ENCODE measurements at regions not wholly inside any gene's neighbourhood (a gene's known extent, or its start where the extent isn't known, plus 50 kb on each side); places are given as distances from the start of the nearest gene placed in this dataset.

DNA sequence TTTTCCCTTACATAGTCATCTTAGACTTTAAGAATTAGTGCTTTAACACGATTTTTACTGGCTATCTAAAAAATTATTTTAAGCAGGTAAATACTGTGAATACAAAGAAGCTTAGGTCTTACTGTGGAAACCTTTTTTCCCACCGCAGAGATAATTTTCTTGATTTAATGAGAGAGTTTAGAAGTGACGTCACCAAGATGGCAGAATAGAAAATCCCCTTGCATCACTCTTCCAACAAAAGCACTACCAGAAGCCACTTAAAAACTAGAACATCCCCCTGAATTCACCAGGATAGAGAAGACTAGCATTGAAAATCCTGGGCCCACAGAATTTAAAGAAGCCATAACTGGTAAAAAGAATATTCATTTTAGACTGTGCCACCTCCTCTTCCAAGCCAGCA, 375.4 kb upstream of the PTCHD4 start:
- intact Hi-C loops (cut with micrococcal nuclease; ENCODE audit: unreplicated experiment), result no loop called here
- ChIA-PET CTCF (ENCODE audit: low intra/inter-chr PET ratio, low total read pairs) (no interaction called here), POLR2A (no interaction called here)
- 9% methylated on average over 3 of the region's 3 CpGs for WGBS (ENCODE audit: low lambda C conversion rate)
- ATAC-seq (no peak), FAIRE-seq (no peak), DNase-seq (ENCODE audit: low spot score) (no peak)
- Histone ChIP-seq H3K79me2 (ENCODE audit: insufficient read depth, low read length) (no peaks in the 10 kb centered on the region), H3K9me3 (ENCODE audit: low read length) (no peaks in the 10 kb centered on the region), H2AFZ (ENCODE audit: low read length) (no peak overlapping the region), H3K27me3 (ENCODE audit: control insufficient read depth in 1 of 2, insufficient read depth in 2 of 2, low read length in 2 of 2) (no peaks in the 10 kb centered on the region), H3K4me1 (ENCODE audit: insufficient read depth, low read length) (no peaks in the 10 kb centered on the region), H4K20me1 (ENCODE audit: insufficient read depth, low read length) (no peaks in the 10 kb centered on the region), H3K4me2 (ENCODE audit: low read depth, low read length) (no peak overlapping the region), H3K4me3 (replicated peaks in 1 of 3; ENCODE audit: insufficient read depth in 1 of 3, low read depth in 2 of 3, low read length in 3 of 3) (no peak overlapping the region), H3K36me3 (replicated peaks in 1 of 2; ENCODE audit: control insufficient read depth in 1 of 2, insufficient read depth in 2 of 2, low read length in 2 of 2) (no peaks in the 10 kb centered on the region), H3K27ac (ENCODE audit: extremely low read length, insufficient read depth, low read length) (no peak overlapping the region), H3K9ac (ENCODE audit: insufficient read depth, low read depth, low read length) (no peak overlapping the region)
- BruUV-seq (replicated peaks), result no TSS peak
- TF ChIP-seq ATF7 (IDR thresholded peaks at IDR 0.05) (peak; percentile 96), ATF7 (CRISPR knock-in tag; IDR thresholded peaks at IDR 0.05) (no peak), POLR2AphosphoS2 (IDR thresholded peaks at IDR 0.05; ENCODE audit: low read depth, low read length) (no peak), ZNF788 (CRISPR knock-in tag; IDR thresholded peaks at IDR 0.05; ENCODE audit: borderline replicate concordance) (no peak), CREB1 (IDR thresholded peaks at IDR 0.05) (peak; percentile 93), CREB1 (CRISPR knock-in tag; IDR thresholded peaks at IDR 0.05) (no peak), FOXJ3 (CRISPR knock-in tag; IDR thresholded peaks at IDR 0.05; ENCODE audit: borderline replicate concordance) (no peak), FOXK2 (IDR thresholded peaks at IDR 0.05) (no peak)
- TF ChIP-seq, protein P1, sequence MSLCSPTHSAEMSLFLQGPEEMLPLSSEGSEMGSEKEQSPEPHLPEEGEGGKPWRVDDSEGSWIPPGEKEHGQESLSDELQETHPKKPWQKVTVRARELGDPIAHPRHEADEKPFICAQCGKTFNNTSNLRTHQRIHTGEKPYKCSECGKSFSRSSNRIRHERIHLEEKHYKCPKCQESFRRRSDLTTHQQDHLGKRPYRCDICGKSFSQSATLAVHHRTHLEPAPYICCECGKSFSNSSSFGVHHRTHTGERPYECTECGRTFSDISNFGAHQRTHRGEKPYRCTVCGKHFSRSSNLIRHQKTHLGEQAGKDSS (CRISPR knock-in tag; IDR thresholded peaks at IDR 0.05; ENCODE audit: borderline replicate concordance, low read depth), result no peak
- in situ Hi-C loops (cut with HindIII; ENCODE audit: extremely low pct_ligation_motif_present, low pct_unique_long_range_greater_than_20kb), result no loop called here

DNA sequence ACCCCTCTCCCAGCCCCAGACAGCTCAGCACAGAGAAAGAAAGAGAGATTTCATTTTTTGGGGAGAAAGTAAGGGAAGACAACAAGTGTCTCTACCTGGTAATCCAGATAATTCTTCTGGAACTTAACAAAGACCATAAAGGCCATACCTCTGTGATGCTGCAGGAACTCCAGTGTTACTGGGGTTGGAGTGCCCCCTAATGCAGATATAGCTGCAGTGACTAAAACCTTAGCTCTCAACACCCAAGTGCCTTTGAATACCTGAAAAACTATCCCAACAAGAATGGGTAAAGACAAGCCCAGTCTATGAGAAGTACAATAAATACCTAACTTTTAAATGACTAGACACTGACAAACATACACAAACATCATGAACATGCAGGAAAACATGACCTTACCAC, 365.3 kb upstream of the PTCHD4 start:
- Histone ChIP-seq H3K27ac (ENCODE audit: extremely low read length, insufficient read depth, low read length) (no peak overlapping the region), H3K4me2 (ENCODE audit: low read depth, low read length) (no peak overlapping the region), H3K9ac (ENCODE audit: insufficient read depth, low read depth, low read length) (no peak overlapping the region), H3K9me3 (ENCODE audit: low read length) (no peaks in the 10 kb centered on the region), H3K4me3 (replicated peaks in 1 of 3; ENCODE audit: insufficient read depth in 1 of 3, low read depth in 2 of 3, low read length in 3 of 3) (no peak overlapping the region), H3K36me3 (replicated peaks in 1 of 2; ENCODE audit: control insufficient read depth in 1 of 2, insufficient read depth in 2 of 2, low read length in 2 of 2) (no peaks in the 10 kb centered on the region), H3K27me3 (ENCODE audit: control insufficient read depth in 1 of 2, insufficient read depth in 2 of 2, low read length in 2 of 2) (no peaks in the 10 kb centered on the region), H2AFZ (ENCODE audit: low read length) (no peak overlapping the region), H4K20me1 (ENCODE audit: insufficient read depth, low read length) (no peaks in the 10 kb centered on the region), H3K79me2 (ENCODE audit: insufficient read depth, low read length) (no peaks in the 10 kb centered on the region), H3K4me1 (ENCODE audit: insufficient read depth, low read length) (no peaks in the 10 kb centered on the region)
- ChIA-PET CTCF (ENCODE audit: low intra/inter-chr PET ratio, low total read pairs) (interaction anchor here (1.5 kb wide), 1 partner anchor 689 kb away, joined by 6 read pairs; no protein-coding TSS in a partner anchor), POLR2A (no interaction called here)
- FAIRE-seq, result no peak
- peak; percentile 82 for ATAC-seq
- in situ Hi-C loops (cut with HindIII; ENCODE audit: extremely low pct_ligation_motif_present, low pct_unique_long_range_greater_than_20kb), result loop anchor here (5.0 kb wide), 1 partner anchor 689 kb away; no protein-coding TSS in a partner anchor
- DNase-seq (ENCODE audit: low spot score), result peak; percentile 32
- BruUV-seq (replicated peaks), result no TSS peak
- intact Hi-C loops (cut with micrococcal nuclease; ENCODE audit: unreplicated experiment), result loop anchor here (1.0 to 10.0 kb wide), 2 partner anchors 391 to 688 kb away; no protein-coding TSS in a partner anchor
- TF ChIP-seq MED1 (CRISPR knock-in tag; IDR thresholded peaks at IDR 0.05), result no peak
- TF ChIP-seq ETV5 (CRISPR knock-in tag; IDR thresholded peaks at IDR 0.05; ENCODE audit: borderline replicate concordance), result no peak
- TF ChIP-seq NFKBIZ (CRISPR knock-in tag; IDR thresholded peaks at IDR 0.05), result no peak
- TF ChIP-seq, protein P2, sequence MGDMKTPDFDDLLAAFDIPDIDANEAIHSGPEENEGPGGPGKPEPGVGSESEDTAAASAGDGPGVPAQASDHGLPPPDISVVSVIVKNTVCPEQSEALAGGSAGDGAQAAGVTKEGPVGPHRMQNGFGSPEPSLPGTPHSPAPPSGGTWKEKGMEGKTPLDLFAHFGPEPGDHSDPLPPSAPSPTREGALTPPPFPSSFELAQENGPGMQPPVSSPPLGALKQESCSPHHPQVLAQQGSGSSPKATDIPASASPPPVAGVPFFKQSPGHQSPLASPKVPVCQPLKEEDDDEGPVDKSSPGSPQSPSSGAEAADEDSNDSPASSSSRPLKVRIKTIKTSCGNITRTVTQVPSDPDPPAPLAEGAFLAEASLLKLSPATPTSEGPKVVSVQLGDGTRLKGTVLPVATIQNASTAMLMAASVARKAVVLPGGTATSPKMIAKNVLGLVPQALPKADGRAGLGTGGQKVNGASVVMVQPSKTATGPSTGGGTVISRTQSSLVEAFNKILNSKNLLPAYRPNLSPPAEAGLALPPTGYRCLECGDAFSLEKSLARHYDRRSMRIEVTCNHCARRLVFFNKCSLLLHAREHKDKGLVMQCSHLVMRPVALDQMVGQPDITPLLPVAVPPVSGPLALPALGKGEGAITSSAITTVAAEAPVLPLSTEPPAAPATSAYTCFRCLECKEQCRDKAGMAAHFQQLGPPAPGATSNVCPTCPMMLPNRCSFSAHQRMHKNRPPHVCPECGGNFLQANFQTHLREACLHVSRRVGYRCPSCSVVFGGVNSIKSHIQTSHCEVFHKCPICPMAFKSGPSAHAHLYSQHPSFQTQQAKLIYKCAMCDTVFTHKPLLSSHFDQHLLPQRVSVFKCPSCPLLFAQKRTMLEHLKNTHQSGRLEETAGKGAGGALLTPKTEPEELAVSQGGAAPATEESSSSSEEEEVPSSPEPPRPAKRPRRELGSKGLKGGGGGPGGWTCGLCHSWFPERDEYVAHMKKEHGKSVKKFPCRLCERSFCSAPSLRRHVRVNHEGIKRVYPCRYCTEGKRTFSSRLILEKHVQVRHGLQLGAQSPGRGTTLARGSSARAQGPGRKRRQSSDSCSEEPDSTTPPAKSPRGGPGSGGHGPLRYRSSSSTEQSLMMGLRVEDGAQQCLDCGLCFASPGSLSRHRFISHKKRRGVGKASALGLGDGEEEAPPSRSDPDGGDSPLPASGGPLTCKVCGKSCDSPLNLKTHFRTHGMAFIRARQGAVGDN (CRISPR knock-in tag; IDR thresholded peaks at IDR 0.05), result no peak
- no peak for TF ChIP-seq MAZ (IDR thresholded peaks at IDR 0.05; ENCODE audit: borderline replicate concordance, low read depth, low read length)
- TF ChIP-seq MAZ (CRISPR knock-in tag; IDR thresholded peaks at IDR 0.05; ENCODE audit: low read depth), result no peak
- TF ChIP-seq MBD4 (IDR thresholded peaks at IDR 0.05; ENCODE audit: borderline replicate concordance, low read length), result no peak
- no peak for TF ChIP-seq ZNF354B (CRISPR knock-in tag; IDR thresholded peaks at IDR 0.05)
- TF ChIP-seq ZNF24 (IDR thresholded peaks at IDR 0.05), result no peak
